ENCODE measurements at regions not wholly inside any gene's neighbourhood (a gene's known extent, or its start where the extent isn't known, plus 50 kb on each side); places are given as distances from the start of the nearest gene placed in this dataset.
"Not testable (repeated sequence)": the region's sequence is repeated elsewhere in the genome, so short reads cannot be mapped to it uniquely, and the experiment has no call there.

DNA sequence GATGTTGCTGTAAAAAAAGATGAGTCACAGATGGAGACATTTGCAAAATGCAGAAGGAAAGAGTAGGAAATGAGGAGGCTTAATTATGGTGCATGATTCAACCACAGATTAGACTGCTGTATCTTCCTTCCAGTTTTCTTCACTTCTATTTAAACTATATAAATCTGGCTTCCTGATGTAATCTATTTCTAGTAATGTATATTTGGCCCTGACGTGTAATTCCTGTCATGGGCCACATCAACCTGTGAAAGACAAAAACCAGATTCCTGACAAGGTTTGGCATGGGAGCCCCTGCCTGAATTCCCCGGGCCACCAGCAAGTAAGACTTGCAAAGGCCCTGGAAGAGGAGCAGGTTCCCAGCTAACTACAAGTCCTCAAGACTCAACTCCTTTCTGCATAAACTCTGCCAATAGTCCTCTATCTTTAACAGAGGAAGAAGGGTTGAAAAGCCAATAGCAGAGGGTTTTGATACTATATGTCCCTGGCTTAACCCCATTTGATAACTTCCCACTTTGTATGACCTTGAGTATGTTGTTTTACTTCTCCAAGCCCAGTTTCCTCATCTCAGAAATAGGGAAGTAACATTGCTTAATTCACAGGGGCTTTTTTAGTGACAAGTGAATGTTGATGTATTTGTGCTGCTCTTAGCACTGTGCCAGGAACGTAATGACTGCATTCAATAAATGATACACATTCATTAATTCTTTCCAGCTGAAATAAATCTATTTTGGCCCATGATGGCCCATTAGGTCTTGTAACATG lies 172.7 kb downstream of the SPRY2 start:
- H3K4me3 ChIP-seq (ENCODE audit: low read length): no peak overlapping the region
- H3K27ac ChIP-seq (ENCODE audit: low read length): no peak overlapping the region
- no peaks in the 10 kb centered on the region for H3K27me3 ChIP-seq (ENCODE audit: control insufficient read depth, insufficient read depth)
- DNase-seq: no peak
- 44% methylated on average over 3 of the region's 3 CpGs for WGBS
- H3K4me1 ChIP-seq (ENCODE audit: control insufficient read depth, insufficient read depth, low read length): no peaks in the 10 kb centered on the region
- no peaks in the 10 kb centered on the region for H3K9me3 ChIP-seq (ENCODE audit: control insufficient read depth, low read length)
- ATAC-seq: peak; percentile 49 to 59
- intact Hi-C loops (cut with DNase I): no loop called here

DNA sequence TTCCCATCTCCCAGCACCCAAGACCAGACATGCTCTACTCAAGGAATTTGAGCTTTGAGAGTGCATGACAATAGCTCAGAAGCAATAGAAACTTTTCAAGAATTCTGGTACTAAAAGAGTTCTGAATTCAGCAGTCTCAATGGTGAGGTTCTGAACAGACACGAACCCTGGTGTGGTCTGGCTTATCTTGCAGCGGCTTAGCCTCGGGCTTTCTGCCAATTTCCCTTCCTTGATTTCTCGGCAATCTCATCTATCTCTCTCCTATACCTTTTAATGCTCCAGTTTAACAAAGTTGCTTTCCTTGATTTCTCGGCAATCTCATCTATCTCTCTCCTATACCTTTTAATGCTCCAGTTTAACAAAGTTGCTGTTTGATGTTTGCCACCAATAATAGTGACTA lies 174.6 kb downstream of the SPRY2 start:
- no peak for DNase-seq
- Histone ChIP-seq H3K4me3 (ENCODE audit: low read length) (no peak overlapping the region), H3K27ac (ENCODE audit: low read length) (no peak overlapping the region), H3K27me3 (ENCODE audit: control insufficient read depth, insufficient read depth) (no peaks in the 10 kb centered on the region), H3K4me1 (ENCODE audit: control insufficient read depth, insufficient read depth, low read length) (no peaks in the 10 kb centered on the region), H3K9me3 (ENCODE audit: control insufficient read depth, low read length) (no peaks in the 10 kb centered on the region)
- ATAC-seq: no peak
- intact Hi-C loops (cut with DNase I): no loop called here
- WGBS: 32% methylated on average over 5 of the region's 5 CpGs

DNA sequence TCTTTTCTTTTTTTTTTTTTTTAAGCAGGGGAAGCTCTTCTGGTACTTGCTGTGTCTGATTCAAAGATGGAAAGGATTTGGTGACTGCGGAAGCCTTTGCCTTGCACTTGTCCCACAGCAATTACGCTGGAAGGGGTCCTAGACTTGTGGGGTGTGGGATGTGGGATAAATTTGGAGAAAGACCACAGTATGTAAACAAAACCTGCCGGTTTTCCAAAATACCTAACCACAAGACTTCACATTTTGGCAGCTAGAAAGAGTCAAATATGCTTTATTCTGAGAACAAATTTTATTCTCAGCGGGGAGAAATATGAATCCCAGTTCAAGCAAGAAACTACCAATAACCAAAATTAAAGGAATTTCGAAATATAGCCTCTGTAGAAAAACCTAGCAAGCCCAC lies 176.5 kb downstream of the SPRY2 start:
- 88% methylated on average over 5 of the region's 5 CpGs for WGBS
- DNase-seq (no peak), ATAC-seq (no peak)
- no peaks in the 10 kb centered on the region for H3K9me3 ChIP-seq (ENCODE audit: control insufficient read depth, low read length)
- no peak overlapping the region for H3K27ac ChIP-seq (ENCODE audit: low read length)
- intact Hi-C loops (cut with DNase I): no loop called here
- H3K4me3 ChIP-seq (ENCODE audit: low read length): no peak overlapping the region
- no peaks in the 10 kb centered on the region for H3K4me1 ChIP-seq (ENCODE audit: control insufficient read depth, insufficient read depth, low read length)
- H3K27me3 ChIP-seq (ENCODE audit: control insufficient read depth, insufficient read depth): no peaks in the 10 kb centered on the region

DNA sequence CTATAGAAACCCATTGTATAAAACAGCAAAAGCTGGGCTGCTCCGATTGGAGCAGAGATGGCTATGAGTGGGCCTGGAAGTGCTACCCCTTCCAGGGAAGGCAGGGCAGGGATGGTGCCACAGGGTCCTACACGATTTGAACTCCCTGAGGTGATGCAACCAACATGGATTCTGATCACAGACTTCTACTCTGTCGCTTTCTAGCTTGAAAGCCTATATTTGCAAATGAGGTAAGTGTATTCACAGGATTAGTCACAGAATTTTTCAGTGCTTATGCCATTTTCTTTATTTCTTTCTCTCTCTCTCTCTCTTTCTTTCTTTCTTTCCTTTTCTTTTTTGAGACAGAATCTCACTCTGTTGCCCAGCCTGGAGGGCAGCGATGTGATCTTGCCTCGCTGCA lies 179.0 kb downstream of the SPRY2 start:
- 94% methylated on average over 5 of the region's 5 CpGs for WGBS
- Histone ChIP-seq H3K9me3 (ENCODE audit: control insufficient read depth, low read length) (no peaks in the 10 kb centered on the region), H3K4me1 (ENCODE audit: control insufficient read depth, insufficient read depth, low read length) (no peaks in the 10 kb centered on the region), H3K27ac (ENCODE audit: low read length) (no peak overlapping the region), H3K27me3 (ENCODE audit: control insufficient read depth, insufficient read depth) (no peaks in the 10 kb centered on the region), H3K4me3 (ENCODE audit: low read length) (no peak overlapping the region)
- intact Hi-C loops (cut with DNase I): no loop called here
- no peak for ATAC-seq
- no peak for DNase-seq

DNA sequence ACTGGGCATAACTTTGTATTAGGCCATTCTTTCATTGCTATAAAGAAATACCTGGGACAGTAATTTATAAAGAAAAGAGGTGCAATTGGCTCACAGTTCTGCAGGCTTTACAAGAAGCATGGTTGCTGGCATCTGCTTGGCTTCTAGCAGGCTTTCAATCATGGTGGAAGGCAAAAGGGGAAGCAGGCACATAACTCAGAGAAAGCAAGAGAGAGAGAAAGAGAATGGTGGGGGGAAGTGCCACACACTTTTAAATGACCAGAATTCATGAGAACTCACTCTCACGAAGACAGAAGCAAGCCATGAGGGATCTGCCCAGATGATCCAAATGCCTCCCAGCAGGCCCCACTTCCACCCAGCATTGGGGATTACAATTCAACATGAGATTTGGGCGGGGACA lies 179.7 kb downstream of the SPRY2 start:
- no peak for DNase-seq
- Histone ChIP-seq H3K9me3 (ENCODE audit: control insufficient read depth, low read length) (no peaks in the 10 kb centered on the region), H3K27me3 (ENCODE audit: control insufficient read depth, insufficient read depth) (no peaks in the 10 kb centered on the region), H3K4me1 (ENCODE audit: control insufficient read depth, insufficient read depth, low read length) (no peaks in the 10 kb centered on the region), H3K4me3 (ENCODE audit: low read length) (no peak overlapping the region), H3K27ac (ENCODE audit: low read length) (no peak overlapping the region)
- 88% methylated on average over 2 of the region's 2 CpGs for WGBS
- ATAC-seq: no peak
- intact Hi-C loops (cut with DNase I): no loop called here

DNA sequence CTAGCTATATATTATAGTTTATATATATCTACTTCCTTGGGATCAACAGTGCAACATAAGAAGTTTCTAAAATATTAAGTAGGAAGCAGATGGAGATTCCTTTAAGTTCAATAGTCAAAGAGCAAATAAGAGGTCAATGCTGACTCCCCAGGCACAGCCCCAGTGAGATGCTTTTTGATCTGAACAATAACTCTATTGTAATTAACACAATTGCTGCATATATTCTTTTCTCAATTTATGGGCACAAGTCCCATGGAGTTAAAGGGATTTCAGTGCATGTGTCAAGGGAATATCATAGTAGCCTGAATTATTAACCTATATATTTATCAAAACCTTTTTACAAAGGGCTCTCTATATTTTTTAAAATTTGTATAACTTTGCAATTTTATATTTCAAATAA lies 180.8 kb downstream of the SPRY2 start:
- H3K27me3 ChIP-seq (ENCODE audit: control insufficient read depth, insufficient read depth): no peaks in the 10 kb centered on the region
- ATAC-seq: no peak
- H3K4me3 ChIP-seq (ENCODE audit: low read length): no peak overlapping the region
- intact Hi-C loops (cut with DNase I): no loop called here
- no peak for DNase-seq
- H3K4me1 ChIP-seq (ENCODE audit: control insufficient read depth, insufficient read depth, low read length): no peaks in the 10 kb centered on the region
- no peak overlapping the region for H3K27ac ChIP-seq (ENCODE audit: low read length)
- H3K9me3 ChIP-seq (ENCODE audit: control insufficient read depth, low read length): no peaks in the 10 kb centered on the region

DNA sequence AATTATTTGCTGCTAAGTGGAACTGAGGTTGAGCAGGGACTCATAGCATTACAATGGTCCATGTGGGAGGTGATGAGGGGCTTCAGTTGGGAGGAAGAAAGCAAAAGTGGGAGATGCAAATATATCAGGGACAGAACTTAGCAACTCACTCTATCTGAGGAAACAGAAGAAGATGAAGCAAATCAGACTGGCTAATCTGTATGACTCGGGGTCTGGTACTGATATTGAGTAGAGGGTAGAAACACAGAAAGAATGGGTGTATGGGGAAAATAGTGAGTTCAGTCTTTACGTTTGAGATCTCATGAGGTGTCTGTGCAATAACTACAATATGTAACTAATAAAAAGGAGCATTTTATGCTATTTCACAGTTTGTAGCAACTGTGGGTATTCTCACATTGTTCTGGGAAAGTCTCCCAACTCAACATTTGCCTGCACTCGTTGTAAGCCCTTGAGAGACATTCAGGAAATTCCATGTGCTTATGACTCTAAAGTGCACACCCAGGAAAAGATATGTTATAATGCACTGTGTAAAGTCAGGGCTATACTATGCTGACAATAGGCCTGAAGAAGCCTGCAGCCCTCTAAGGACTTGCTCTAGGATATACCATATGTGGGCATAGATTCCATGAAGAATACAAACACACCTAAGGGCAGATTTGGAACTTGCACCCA lies 183.5 kb downstream of the SPRY2 start:
- no peak overlapping the region for H3K4me3 ChIP-seq (ENCODE audit: low read length)
- DNase-seq: no peak
- no peak for ATAC-seq
- WGBS: 45% methylated on average over 3 of the region's 3 CpGs
- intact Hi-C loops (cut with DNase I): no loop called here
- no peaks in the 10 kb centered on the region for H3K9me3 ChIP-seq (ENCODE audit: control insufficient read depth, low read length)
- no peaks in the 10 kb centered on the region for H3K4me1 ChIP-seq (ENCODE audit: control insufficient read depth, insufficient read depth, low read length)
- no peak overlapping the region for H3K27ac ChIP-seq (ENCODE audit: low read length)
- no peaks in the 10 kb centered on the region for H3K27me3 ChIP-seq (ENCODE audit: control insufficient read depth, insufficient read depth)

DNA sequence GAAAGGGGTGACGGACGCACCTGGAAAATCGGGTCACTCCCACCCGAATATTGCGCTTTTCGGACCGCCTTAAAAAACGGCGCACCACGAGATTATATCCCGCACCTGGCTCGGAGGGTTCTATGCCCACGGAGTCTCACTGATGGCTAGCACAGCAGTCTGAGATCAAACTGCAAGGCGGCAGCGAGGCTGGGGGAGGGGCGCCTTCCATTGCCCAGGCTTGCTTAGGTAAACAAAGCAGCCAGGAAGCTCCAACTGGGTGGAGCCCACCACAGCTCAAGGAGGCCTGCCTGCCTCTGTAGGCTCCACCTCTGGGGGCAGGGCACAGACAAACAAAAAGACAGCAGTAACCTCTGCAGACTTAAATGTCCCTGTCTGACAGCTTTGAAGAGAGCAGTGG lies 188.8 kb downstream of the SPRY2 start:
- H3K27me3 ChIP-seq (ENCODE audit: control insufficient read depth, insufficient read depth); DNase-seq; H3K27ac ChIP-seq (ENCODE audit: low read length); H3K4me3 ChIP-seq (ENCODE audit: low read length); H3K9me3 ChIP-seq (ENCODE audit: control insufficient read depth, low read length); ATAC-seq; H3K4me1 ChIP-seq (ENCODE audit: control insufficient read depth, insufficient read depth, low read length); intact Hi-C loops (cut with DNase I): not testable (repeated sequence)
- 91% methylated on average over 16 of the region's 16 CpGs for WGBS

DNA sequence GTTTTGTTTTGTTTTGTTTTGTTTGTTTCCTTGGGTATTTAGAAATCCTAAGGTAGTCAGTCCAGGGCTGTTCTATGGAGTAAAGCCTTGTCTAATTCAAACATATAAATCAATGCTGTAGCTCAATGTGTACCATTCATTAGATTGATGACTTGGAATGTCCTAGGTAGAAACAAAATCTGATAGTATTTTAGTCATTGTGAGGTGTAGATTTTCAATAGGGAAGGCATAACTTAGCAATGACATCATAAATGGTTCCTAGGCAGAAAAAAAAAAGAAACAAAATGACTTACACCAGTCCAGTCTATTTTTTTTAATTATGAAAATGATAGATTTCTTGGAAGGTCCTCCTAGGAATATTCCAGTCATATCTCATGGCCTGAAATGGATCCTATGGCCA lies 189.9 kb downstream of the SPRY2 start:
- no peak overlapping the region for H3K27ac ChIP-seq (ENCODE audit: low read length)

DNA sequence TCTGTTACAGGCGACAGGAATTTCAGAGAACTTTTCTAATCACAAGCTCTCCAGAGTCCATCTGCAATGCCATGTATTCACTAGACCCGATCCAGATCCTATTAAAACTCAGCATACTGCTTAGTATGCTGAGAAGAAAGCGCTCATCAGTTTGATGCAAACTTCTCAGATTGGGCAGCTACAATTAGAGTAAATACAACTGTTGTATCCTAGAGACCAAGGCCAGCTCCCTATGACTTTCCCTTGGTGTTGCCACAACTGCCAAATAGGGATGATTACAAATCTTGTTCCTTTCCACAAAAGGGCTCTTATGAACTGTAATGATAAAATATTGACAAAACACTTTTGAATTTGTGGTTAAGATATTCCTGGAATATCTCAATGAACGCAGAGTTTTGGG lies 191.2 kb downstream of the SPRY2 start:
- H3K27ac ChIP-seq (ENCODE audit: low read length): no peak overlapping the region
- WGBS: 88% methylated on average over 4 of the region's 4 CpGs
- no peak overlapping the region for H3K4me3 ChIP-seq (ENCODE audit: low read length)
- H3K9me3 ChIP-seq (ENCODE audit: control insufficient read depth, low read length): no peaks in the 10 kb centered on the region
- no peaks in the 10 kb centered on the region for H3K27me3 ChIP-seq (ENCODE audit: control insufficient read depth, insufficient read depth)
- DNase-seq: no peak
- H3K4me1 ChIP-seq (ENCODE audit: control insufficient read depth, insufficient read depth, low read length): no peaks in the 10 kb centered on the region
- no peak for ATAC-seq
- intact Hi-C loops (cut with DNase I): loop anchor here in 1 of 4 donors (10.0 kb wide), 1 partner anchor 455 kb away; no protein-coding TSS in a partner anchor

More for the DNA sequence above, 189.9 kb downstream of the SPRY2 start:
- H3K4me1 ChIP-seq (ENCODE audit: control insufficient read depth, insufficient read depth, low read length): no peaks in the 10 kb centered on the region
- intact Hi-C loops (cut with DNase I): no loop called here
- H3K4me3 ChIP-seq (ENCODE audit: low read length): no peak overlapping the region
- no peak for DNase-seq
- ATAC-seq: no peak
- no peaks in the 10 kb centered on the region for H3K9me3 ChIP-seq (ENCODE audit: control insufficient read depth, low read length)
- H3K27me3 ChIP-seq (ENCODE audit: control insufficient read depth, insufficient read depth): no peaks in the 10 kb centered on the region

DNA sequence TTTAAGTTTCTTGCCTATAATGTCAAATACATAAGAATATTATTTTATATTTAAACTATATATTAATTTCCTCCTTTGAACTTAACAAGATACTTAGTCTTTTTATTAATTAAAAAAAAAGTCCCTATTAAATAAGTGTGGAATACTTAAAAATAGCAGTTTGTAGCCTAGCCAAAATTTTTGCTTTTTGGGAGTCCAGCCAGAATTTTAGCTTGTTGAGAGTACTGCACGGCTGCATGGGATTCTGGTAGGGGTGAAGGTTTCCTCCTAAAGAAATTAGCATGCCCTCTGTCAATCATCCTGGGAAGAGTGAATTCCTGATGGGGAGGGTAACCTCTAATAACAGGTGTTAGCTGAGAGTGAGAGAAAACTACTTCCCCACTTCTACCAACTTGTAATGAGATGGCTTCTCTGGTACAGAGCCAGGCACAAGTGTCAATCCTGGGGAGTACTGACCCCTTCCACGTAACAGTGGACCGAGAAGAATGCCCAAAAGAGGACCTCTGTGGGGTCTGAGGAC lies 195.7 kb downstream of the SPRY2 start:
- DNase-seq (peak in 1 of 3 donors; percentile 17), ATAC-seq (peak in 1 of 2 donors; percentile 44)
- Histone ChIP-seq H3K27me3 (ENCODE audit: control insufficient read depth, insufficient read depth) (no peaks in the 10 kb centered on the region), H3K9me3 (ENCODE audit: control insufficient read depth, low read length) (no peaks in the 10 kb centered on the region), H3K27ac (ENCODE audit: low read length) (peak overlapping the region; percentile 58), H3K4me1 (ENCODE audit: control insufficient read depth, insufficient read depth, low read length) (no peaks in the 10 kb centered on the region), H3K4me3 (ENCODE audit: low read length) (no peak overlapping the region)
- intact Hi-C loops (cut with DNase I): loop anchor here in 1 of 4 donors (10.0 kb wide), 1 partner anchor 450 kb away; no protein-coding TSS in a partner anchor
- WGBS: 27% methylated on average over 3 of the region's 3 CpGs
